Skeletal muscle satellite cell (primary cell): ENCODE measurements at regions not wholly inside any gene's neighbourhood (a gene's known extent, or its start where the extent isn't known, plus 50 kb on each side); places are given as distances from the start of the nearest gene placed in this dataset.
"Not testable (repeated sequence)": the region's sequence is repeated elsewhere in the genome, so short reads cannot be mapped to it uniquely, and the experiment has no call there.

Experiments
- H3K27me3 ChIP-seq: 2 replicates; pipeline ENCODE4 v1.7.0; 2013; ENCODE audit warnings: low read length; ENCODE audit not compliant: control insufficient read depth, insufficient read depth
- H3K36me3 ChIP-seq: 2 replicates; pipeline ENCODE4 v1.7.0; 2013; ENCODE audit warnings: mild to moderate bottlenecking, control low read depth, low read length; ENCODE audit not compliant: insufficient read depth
- H3K4me1 ChIP-seq: 2 replicates; pipeline ENCODE4 v1.7.0; 2013; ENCODE audit warnings: low read length; ENCODE audit not compliant: control insufficient read depth, insufficient read depth
- H3K4me2 ChIP-seq: 2 replicates; pipeline ENCODE4 v1.7.0; 2013; ENCODE audit warnings: mild to moderate bottlenecking, low read length
- H3K4me3 ChIP-seq: 2 replicates; pipeline ENCODE4 v1.7.0; 2013; ENCODE audit warnings: low read length
- H3K9ac ChIP-seq: 2 replicates; pipeline ENCODE4 v1.7.0; 2013; ENCODE audit warnings: mild to moderate bottlenecking, low read depth, low read length, moderate library complexity
- H3K9me3 ChIP-seq: replicated peaks from 2 replicates; pipeline ENCODE4 v1.7.0; 2013; ENCODE audit warnings: mild to moderate bottlenecking, control low read depth, low read length

GRCh38 chr5:68060382-68060781 is 155.2 kb upstream of the PIK3R1 start:
- Histone ChIP-seq H3K4me2 (no peak overlapping the region), H3K36me3 (no peaks in the 10 kb centered on the region), H3K4me1 (no peaks in the 10 kb centered on the region), H3K27me3 (no peaks in the 10 kb centered on the region), H3K9ac (no peak overlapping the region), H3K4me3 (no peak overlapping the region), H3K9me3 (no peaks in the 10 kb centered on the region)

GRCh38 chr5:68057191-68057590 is 158.4 kb upstream of the PIK3R1 start:
- Histone ChIP-seq H3K4me1 (no peaks in the 10 kb centered on the region), H3K4me3 (no peak overlapping the region), H3K9me3 (no peaks in the 10 kb centered on the region), H3K4me2 (no peak overlapping the region), H3K27me3 (no peaks in the 10 kb centered on the region), H3K9ac (no peak overlapping the region), H3K36me3 (no peaks in the 10 kb centered on the region)

GRCh38 chr5:68055686-68056085 is 159.9 kb upstream of the PIK3R1 start:
- Histone ChIP-seq H3K9ac (no peak overlapping the region), H3K36me3 (no peaks in the 10 kb centered on the region), H3K4me3 (no peak overlapping the region), H3K9me3 (no peaks in the 10 kb centered on the region), H3K4me1 (no peaks in the 10 kb centered on the region), H3K27me3 (no peaks in the 10 kb centered on the region), H3K4me2 (no peak overlapping the region)

- Histone ChIP-seq H3K4me2 (no peak overlapping the region), H3K36me3 (no peaks in the 10 kb centered on the region), H3K4me3 (no peak overlapping the region), H3K4me1 (no peaks in the 10 kb centered on the region), H3K9ac (no peak overlapping the region), H3K9me3 (no peaks in the 10 kb centered on the region), H3K27me3 (no peaks in the 10 kb centered on the region)
These were observed 160.9 kb upstream of the PIK3R1 start for GRCh38 chr5:68054638-68055037.

- Histone ChIP-seq H3K4me3 (no peak overlapping the region), H3K9me3 (no peaks in the 10 kb centered on the region), H3K4me2 (no peak overlapping the region), H3K4me1 (no peaks in the 10 kb centered on the region), H3K27me3 (no peaks in the 10 kb centered on the region), H3K36me3 (no peaks in the 10 kb centered on the region), H3K9ac (no peak overlapping the region)
These were observed 162.4 kb upstream of the PIK3R1 start for GRCh38 chr5:68053202-68053601.

GRCh38 chr5:68049053-68049713 is 166.4 kb upstream of the PIK3R1 start:
- H3K4me2 ChIP-seq = no peak overlapping the region
- H3K9ac ChIP-seq = no peak overlapping the region
- H3K4me3 ChIP-seq = no peak overlapping the region
- no peaks in the 10 kb centered on the region for H3K27me3 ChIP-seq
- peaks cover 24% of the 10 kb centered on the region for H3K4me1 ChIP-seq
- H3K9me3 ChIP-seq = no peaks in the 10 kb centered on the region
- no peaks in the 10 kb centered on the region for H3K36me3 ChIP-seq

GRCh38 chr5:68048516-68048915 is 167.0 kb upstream of the PIK3R1 start:
- Histone ChIP-seq H3K27me3 (no peaks in the 10 kb centered on the region), H3K4me2 (no peak overlapping the region), H3K9me3 (no peaks in the 10 kb centered on the region), H3K9ac (no peak overlapping the region), H3K36me3 (no peaks in the 10 kb centered on the region), H3K4me3 (no peak overlapping the region), H3K4me1 (peaks cover 24% of the 10 kb centered on the region)

GRCh38 chr5:68048054-68048453 is 167.5 kb upstream of the PIK3R1 start:
- not testable (repeated sequence) for H3K9me3 ChIP-seq, H3K9ac ChIP-seq, H3K27me3 ChIP-seq, H3K36me3 ChIP-seq, H3K4me3 ChIP-seq, H3K4me2 ChIP-seq
- H3K4me1 ChIP-seq = peaks cover 24% of the 10 kb centered on the region

GRCh38 chr5:68047035-68047434 is 168.5 kb upstream of the PIK3R1 start:
- H3K4me2 ChIP-seq = no peak overlapping the region
- no peak overlapping the region for H3K4me3 ChIP-seq
- no peaks in the 10 kb centered on the region for H3K9me3 ChIP-seq
- H3K36me3 ChIP-seq = no peaks in the 10 kb centered on the region
- H3K9ac ChIP-seq = peak overlapping the region; percentile 15
- H3K27me3 ChIP-seq = no peaks in the 10 kb centered on the region
- H3K4me1 ChIP-seq = peaks cover 24% of the 10 kb centered on the region

GRCh38 chr5:68046445-68046844 is 169.1 kb upstream of the PIK3R1 start:
- peak overlapping the region; percentile 15 for H3K9ac ChIP-seq
- no peaks in the 10 kb centered on the region for H3K9me3 ChIP-seq
- no peaks in the 10 kb centered on the region for H3K27me3 ChIP-seq
- H3K36me3 ChIP-seq = no peaks in the 10 kb centered on the region
- H3K4me1 ChIP-seq = peaks cover 24% of the 10 kb centered on the region
- H3K4me2 ChIP-seq = peak overlapping the region; percentile 40
- no peak overlapping the region for H3K4me3 ChIP-seq

- Histone ChIP-seq H3K4me3 (no peak overlapping the region), H3K4me2 (no peak overlapping the region), H3K4me1 (peaks cover 14% of the 10 kb centered on the region), H3K27me3 (no peaks in the 10 kb centered on the region), H3K9me3 (no peaks in the 10 kb centered on the region), H3K9ac (no peak overlapping the region), H3K36me3 (no peaks in the 10 kb centered on the region)
These were observed 174.3 kb upstream of the PIK3R1 start for GRCh38 chr5:68041293-68041692.

- Histone ChIP-seq H3K4me3 (no peak overlapping the region), H3K4me2 (no peak overlapping the region), H3K36me3 (no peaks in the 10 kb centered on the region)
These were observed 178.0 kb upstream of the PIK3R1 start for GRCh38 chr5:68037546-68037945.

More at GRCh38 chr5:68037546-68037945, 178.0 kb upstream of the PIK3R1 start:
- H3K4me1 ChIP-seq = no peaks in the 10 kb centered on the region
- H3K9ac ChIP-seq = no peak overlapping the region
- H3K9me3 ChIP-seq = no peaks in the 10 kb centered on the region
- H3K27me3 ChIP-seq = no peaks in the 10 kb centered on the region
